Activated CD8-positive, alpha-beta memory T cell treated with anti-CD3 and anti-CD28 coated beads, Interleukin-2, amount 10 ng/mL, durations not matched to agents 7 days and 5 days (primary cell): ENCODE measurements at regions not wholly inside any gene's neighbourhood (a gene's known extent, or its start where the extent isn't known, plus 50 kb on each side); places are given as distances from the start of the nearest gene placed in this dataset.

ENCODE experiments used
- ATAC-seq: fragments of 150-1000 bp; cut with Tn5 transposase; one replicate; pipeline ENCODE4 v1.10.0; 2021; ENCODE audit warnings: moderate library complexity
- CTCF ChIA-PET: fragments of 350-600 bp; sonication (Branson Sonifier 250); formaldehyde crosslinking; loops from one replicate; lab custom pipeline; 2021; ENCODE audit warnings: antibody characterized with exemption; lab: Charles Lee
- DNase-seq: peaks from one replicate; pipeline ENCODE4 v3.0.0-alpha.2; 2020
- H3K27ac Mint-ChIP-seq: one replicate; pipeline ENCODE4 v1.8.0; 2021; ENCODE audit warnings: mild to moderate bottlenecking, mixed read lengths
- H3K27me3 Mint-ChIP-seq: one replicate; pipeline ENCODE4 v1.8.0; 2021; ENCODE audit warnings: mixed read lengths
- H3K36me3 Mint-ChIP-seq: one replicate; pipeline ENCODE4 v1.8.0; 2021; ENCODE audit warnings: mild to moderate bottlenecking, mixed read lengths
- H3K4me1 Mint-ChIP-seq: one replicate; pipeline ENCODE4 v1.8.0; 2021; ENCODE audit warnings: mixed read lengths
- H3K4me3 Mint-ChIP-seq: one replicate; pipeline ENCODE4 v1.8.0; 2021; ENCODE audit warnings: mild to moderate bottlenecking, moderate library complexity, mixed read lengths
- H3K9me3 Mint-ChIP-seq: one replicate; pipeline ENCODE4 v1.8.0; 2022; ENCODE audit warnings: low read depth, mixed read lengths

DNA sequence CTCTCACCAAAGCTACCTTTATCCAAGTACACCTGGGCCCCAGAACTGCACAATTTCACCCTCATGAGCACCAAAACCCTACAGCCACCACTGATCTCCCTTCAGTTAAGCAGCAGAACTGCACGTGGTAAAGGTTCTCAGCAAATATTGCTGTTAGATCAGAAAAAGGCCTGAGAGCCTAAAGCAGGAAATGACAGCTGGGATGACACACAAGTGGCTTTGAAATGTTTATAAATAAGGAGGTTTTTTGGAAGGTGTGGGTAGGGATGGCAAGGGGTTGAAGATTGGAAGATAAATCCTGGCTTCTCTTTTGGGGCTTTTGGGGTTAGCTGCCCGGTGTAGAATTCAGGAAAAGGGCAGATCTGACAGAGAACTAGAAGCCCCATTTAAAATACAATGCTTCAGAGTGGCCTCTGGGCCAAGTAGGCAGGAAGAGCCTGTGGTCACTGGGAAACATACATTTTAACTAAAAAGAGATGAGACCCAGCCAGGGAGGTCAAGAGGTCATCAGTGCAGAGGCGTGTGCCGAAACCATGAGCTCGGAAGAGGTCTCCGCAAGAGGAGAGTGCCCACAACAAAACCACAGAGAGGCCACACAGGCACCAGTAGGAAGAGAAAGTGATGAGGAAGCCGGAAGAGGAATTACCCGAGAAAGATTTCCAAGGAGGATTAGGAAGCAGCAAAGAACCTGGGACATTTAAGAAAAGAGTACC, 916.5 kb downstream of the NLGN4Y start:
- Mint-ChIP-seq H3K36me3 (peaks cover 1% of the 10 kb centered on the region), H3K9me3 (peaks cover 2% of the 10 kb centered on the region), H3K4me3 (no peak overlapping the region), H3K27me3 (no peaks in the 10 kb centered on the region), H3K27ac (no peak overlapping the region), H3K4me1 (peaks cover 11% of the 10 kb centered on the region)
- ATAC-seq (no peak), DNase-seq (no peak)
- CTCF ChIA-PET: no interaction called here

DNA sequence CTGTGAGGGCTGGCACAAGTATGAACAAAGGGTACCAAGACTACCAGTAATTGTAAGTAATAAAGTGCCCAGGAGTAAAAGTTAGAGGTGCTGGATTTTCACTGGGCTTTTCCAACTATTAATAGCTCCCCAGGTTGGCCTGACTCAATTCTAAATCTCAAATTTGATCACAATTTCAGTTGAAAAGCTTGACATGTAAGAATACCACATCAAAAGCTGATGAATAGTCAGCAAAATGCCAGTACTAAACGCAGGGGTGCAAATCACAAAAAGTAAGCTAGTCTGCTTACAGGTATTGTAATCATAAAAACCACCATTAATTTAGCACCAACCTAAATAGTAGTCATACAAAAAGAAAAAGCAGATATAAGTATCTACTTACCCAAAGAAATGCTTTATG, 917.5 kb downstream of the NLGN4Y start:
- peaks cover 2% of the 10 kb centered on the region for H3K9me3 Mint-ChIP-seq
- ATAC-seq: no peak
- CTCF ChIA-PET: no interaction called here

DNA sequence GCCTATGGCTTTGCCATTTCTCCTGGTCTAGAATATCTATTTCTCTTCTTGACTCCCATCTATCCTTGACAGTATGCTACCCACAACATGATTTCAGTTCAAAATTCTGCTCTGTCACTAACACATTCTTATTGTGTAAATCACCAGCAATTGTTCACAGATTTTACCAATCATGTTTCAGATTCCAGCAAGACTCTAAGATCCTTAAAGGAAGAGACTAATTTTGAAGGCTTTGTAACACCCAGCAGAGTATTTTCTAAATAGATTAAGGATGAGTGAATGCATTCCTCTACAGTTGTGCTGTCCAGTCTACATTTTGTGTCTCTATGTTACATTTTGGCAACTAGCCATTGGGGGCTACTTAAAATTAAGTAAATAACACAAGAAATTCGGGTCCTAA, 921.5 kb downstream of the NLGN4Y start:
- Mint-ChIP-seq H3K4me1 (peaks cover 6% of the 10 kb centered on the region), H3K4me3 (no peak overlapping the region), H3K9me3 (no peaks in the 10 kb centered on the region), H3K36me3 (no peaks in the 10 kb centered on the region), H3K27ac (no peak overlapping the region), H3K27me3 (no peaks in the 10 kb centered on the region)
- ATAC-seq: no peak
- no peak for DNase-seq
- CTCF ChIA-PET: no interaction called here

More for the DNA sequence above, 917.5 kb downstream of the NLGN4Y start:
- Mint-ChIP-seq H3K4me1 (peaks cover 11% of the 10 kb centered on the region), H3K4me3 (no peak overlapping the region), H3K27ac (no peak overlapping the region), H3K36me3 (peaks cover 1% of the 10 kb centered on the region), H3K27me3 (no peaks in the 10 kb centered on the region)
- no peak for DNase-seq

DNA sequence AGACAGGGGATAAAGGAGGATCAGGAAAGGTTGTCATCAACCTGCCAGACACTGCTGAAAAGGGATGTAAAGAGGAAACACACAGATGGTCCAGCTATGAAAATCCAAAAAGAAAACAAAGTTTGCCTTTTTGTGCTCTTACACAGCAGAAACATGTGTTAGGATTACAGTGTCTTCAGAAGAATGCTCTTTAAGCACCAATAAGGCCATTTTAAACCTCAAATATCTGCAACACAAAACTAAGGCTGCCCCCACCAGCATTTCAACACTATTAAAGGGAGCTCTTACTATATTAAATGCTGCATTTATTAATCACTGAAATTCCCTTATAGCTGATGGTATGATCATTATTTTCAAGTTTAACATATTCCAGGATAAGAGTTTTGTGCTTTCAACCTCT, 922.5 kb downstream of the NLGN4Y start:
- H3K27me3 Mint-ChIP-seq: no peaks in the 10 kb centered on the region
- no peak overlapping the region for H3K4me3 Mint-ChIP-seq
- no peak for DNase-seq
- ATAC-seq: no peak
- H3K9me3 Mint-ChIP-seq: no peaks in the 10 kb centered on the region
- H3K27ac Mint-ChIP-seq: no peak overlapping the region
- CTCF ChIA-PET: no interaction called here
- H3K4me1 Mint-ChIP-seq: no peaks in the 10 kb centered on the region
- no peaks in the 10 kb centered on the region for H3K36me3 Mint-ChIP-seq

DNA sequence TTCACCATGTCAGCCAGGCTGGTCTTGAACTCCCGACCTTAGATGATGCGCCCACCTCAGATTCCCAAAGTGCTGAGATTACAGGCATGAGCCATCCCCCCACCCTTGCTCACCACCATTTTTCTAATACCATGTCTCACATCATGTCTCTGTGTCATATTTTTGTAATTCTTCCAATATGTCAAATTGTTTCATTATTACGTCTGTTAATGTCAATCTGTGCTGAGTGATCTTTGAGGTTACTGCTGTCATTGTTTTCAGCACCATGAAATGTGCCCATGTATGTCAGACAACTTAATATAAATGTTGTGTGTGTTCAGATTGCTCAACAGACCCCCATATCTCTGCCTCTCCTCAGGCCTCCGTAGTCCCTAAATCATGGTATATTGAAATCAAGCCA, 923.6 kb downstream of the NLGN4Y start:
- Mint-ChIP-seq H3K4me1 (no peaks in the 10 kb centered on the region), H3K9me3 (no peaks in the 10 kb centered on the region), H3K4me3 (no peak overlapping the region), H3K27ac (no peak overlapping the region), H3K27me3 (no peaks in the 10 kb centered on the region), H3K36me3 (no peaks in the 10 kb centered on the region)
- DNase-seq (no peak), ATAC-seq (no peak)
- CTCF ChIA-PET: no interaction called here

DNA sequence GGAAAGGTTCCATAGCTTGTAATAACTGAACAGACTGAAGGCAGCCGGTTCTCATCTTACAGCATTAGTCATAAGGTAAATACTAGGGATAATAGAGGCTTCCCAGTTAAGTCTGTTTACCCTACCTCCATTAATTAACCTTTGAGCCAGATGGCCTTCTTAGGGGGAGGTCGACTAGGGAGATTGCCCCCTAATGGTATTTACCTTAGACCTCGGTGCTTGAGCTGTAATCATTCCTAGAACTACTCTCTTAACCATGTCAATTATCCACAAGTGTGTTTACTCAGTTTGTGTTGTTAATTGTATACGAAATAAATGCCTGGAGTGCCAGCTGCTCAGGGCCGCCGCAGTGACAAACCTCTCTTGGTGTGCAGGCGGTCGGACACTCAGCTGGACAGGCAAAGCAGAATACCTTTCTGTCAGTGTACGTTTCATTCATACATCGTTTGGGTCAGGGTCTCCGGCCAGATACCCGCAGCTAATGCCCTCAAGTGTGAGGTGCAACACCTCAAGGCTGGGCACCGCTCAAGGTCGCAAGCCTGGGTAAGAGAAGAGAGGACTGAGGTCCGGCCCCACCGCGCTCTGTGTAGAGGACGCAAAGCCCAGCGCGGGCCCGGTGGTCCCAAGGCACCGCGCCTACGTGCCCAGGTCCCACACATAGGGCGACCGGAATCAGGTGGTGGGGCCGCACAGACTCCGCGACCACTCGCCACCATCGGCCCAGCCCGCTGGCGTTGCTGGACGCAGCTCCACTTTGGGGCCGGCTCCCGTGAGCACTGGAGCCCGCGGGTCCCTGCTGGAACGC, 931.0 kb downstream of the NLGN4Y start:
- ATAC-seq (no peak), DNase-seq (no peak)
- Mint-ChIP-seq H3K27me3 (no peaks in the 10 kb centered on the region), H3K4me3 (no peak overlapping the region), H3K36me3 (no peaks in the 10 kb centered on the region), H3K27ac (no peak overlapping the region), H3K9me3 (no peaks in the 10 kb centered on the region), H3K4me1 (peaks cover 5% of the 10 kb centered on the region)
- CTCF ChIA-PET: no interaction called here

DNA sequence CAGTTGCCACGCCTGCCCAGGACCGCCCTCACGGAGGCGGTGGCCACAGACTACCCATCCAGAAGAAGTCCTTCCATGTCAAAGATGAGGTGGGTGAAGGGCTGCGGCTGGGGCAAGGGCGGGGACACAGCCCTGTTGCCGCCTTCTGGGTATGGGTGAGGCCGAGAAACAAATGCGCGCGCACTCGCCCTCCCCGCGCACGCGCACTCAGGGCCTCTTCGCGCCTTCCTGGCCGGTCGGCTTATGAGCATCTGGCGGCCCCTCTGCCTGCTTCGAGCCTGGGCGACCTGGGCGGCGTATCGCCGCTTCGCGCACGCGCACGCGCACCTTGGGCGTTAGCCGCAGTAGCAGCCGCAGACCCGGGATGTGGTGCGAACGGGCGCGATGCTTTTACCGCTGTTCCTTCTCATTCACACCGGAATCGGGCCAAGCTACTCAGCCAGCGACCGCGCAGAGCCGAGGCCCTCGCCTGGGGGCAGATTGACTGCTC, 931.7 kb downstream of the NLGN4Y start:
- Mint-ChIP-seq H3K4me3 (no peak overlapping the region), H3K27me3 (no peaks in the 10 kb centered on the region), H3K9me3 (no peaks in the 10 kb centered on the region), H3K27ac (peak overlapping the region; percentile 74), H3K4me1 (peaks cover 5% of the 10 kb centered on the region), H3K36me3 (no peaks in the 10 kb centered on the region)
- ATAC-seq: peak; percentile 95
- CTCF ChIA-PET: no interaction called here
- peak; percentile 75 for DNase-seq

DNA sequence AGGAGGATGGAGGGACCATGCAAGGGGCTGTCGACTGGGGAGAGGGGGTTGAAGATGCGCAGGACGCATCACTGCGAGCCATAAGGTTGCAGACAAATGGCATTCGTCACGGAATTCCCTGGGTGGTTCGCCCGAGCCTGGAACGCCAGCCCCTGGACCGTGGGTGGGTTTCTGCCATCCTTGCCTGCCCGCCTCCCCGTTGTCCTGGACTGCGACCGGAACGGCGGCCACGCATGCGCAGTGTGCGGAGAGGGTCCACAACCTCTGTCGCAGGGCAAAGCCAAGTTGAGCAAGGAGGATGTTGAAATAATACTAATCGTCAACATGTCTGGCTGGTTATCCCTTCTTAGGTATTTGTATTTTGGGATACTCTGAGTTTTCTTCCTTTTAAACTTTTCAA, 932.2 kb downstream of the NLGN4Y start:
- no peaks in the 10 kb centered on the region for H3K27me3 Mint-ChIP-seq
- H3K9me3 Mint-ChIP-seq: no peaks in the 10 kb centered on the region
- peak overlapping the region; percentile 74 for H3K27ac Mint-ChIP-seq
- no peak for ATAC-seq
- peaks cover 5% of the 10 kb centered on the region for H3K4me1 Mint-ChIP-seq
- CTCF ChIA-PET: no interaction called here
- no peaks in the 10 kb centered on the region for H3K36me3 Mint-ChIP-seq
- H3K4me3 Mint-ChIP-seq: no peak overlapping the region
- DNase-seq: no peak

DNA sequence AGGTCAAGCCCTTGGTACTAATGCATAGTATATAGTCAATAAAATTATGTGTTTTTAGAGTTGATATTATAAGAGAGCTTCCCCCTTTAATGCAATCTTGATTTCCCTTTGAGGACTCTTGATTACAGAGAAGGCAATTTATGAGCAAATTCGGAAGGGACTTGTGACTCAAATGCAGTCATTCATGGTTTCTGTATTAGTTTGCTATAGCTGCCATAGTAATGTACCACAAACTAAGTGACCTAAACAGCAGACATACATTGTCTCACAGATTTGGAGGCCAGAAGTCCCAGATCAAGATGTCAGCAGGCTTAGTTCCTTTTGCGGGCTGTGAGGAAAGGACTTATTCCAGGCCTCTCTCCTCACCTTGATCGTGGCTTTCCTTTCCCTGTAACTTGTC, 933.4 kb downstream of the NLGN4Y start:
- DNase-seq: no peak
- Mint-ChIP-seq H3K27me3 (no peaks in the 10 kb centered on the region), H3K27ac (no peak overlapping the region), H3K4me1 (peaks cover 5% of the 10 kb centered on the region), H3K4me3 (no peak overlapping the region), H3K9me3 (no peaks in the 10 kb centered on the region), H3K36me3 (no peaks in the 10 kb centered on the region)
- ATAC-seq: no peak
- CTCF ChIA-PET: no interaction called here

DNA sequence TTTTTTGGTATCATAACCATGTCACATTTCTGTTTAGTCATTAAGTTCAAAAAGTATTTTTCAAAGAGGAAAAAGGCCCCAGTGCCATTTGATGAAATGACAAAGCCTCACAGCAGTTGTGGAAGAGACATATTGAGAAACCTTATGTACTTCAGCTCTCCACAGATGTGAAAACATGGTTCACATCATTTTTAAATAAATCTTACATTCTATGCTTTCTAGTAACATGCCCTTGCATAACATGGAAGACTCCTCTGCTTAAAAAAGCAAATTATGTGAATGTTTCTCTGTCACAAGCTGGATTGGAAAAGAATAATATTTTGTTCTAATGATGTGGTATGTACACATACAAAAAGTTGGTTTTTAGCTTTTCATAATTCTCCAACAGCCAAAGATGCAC, 934.1 kb downstream of the NLGN4Y start:
- H3K27ac Mint-ChIP-seq: no peak overlapping the region
- peaks cover 5% of the 10 kb centered on the region for H3K4me1 Mint-ChIP-seq
- ATAC-seq (no peak), DNase-seq (no peak)
- no peaks in the 10 kb centered on the region for H3K9me3 Mint-ChIP-seq
- H3K27me3 Mint-ChIP-seq: no peaks in the 10 kb centered on the region
- no peak overlapping the region for H3K4me3 Mint-ChIP-seq
- CTCF ChIA-PET: no interaction called here
- H3K36me3 Mint-ChIP-seq: no peaks in the 10 kb centered on the region

DNA sequence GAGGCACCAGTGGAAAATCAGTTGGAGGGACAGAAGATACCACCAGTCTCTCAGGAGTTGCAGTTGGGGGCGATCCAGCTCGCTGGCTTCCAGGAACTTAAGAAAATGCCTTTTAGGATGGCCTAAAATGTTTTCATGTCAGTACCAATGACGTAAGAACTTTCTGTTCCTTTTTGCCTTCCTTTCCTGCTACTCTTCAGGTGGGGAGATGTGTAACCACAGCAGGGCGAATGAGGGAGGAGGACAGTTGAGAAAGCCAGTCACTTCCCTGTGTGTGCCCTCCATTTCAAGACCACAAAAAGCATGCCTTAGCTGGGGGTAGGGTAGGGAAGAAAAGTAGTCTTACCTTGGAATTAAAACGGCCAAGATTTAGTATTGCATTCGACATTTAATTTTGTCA, 941.6 kb downstream of the NLGN4Y start:
- no peaks in the 10 kb centered on the region for H3K9me3 Mint-ChIP-seq
- CTCF ChIA-PET: no interaction called here
- no peaks in the 10 kb centered on the region for H3K36me3 Mint-ChIP-seq
- no peak for ATAC-seq
- no peak overlapping the region for H3K27ac Mint-ChIP-seq
- no peaks in the 10 kb centered on the region for H3K27me3 Mint-ChIP-seq
- H3K4me1 Mint-ChIP-seq: no peaks in the 10 kb centered on the region
- no peak for DNase-seq
- H3K4me3 Mint-ChIP-seq: no peak overlapping the region

DNA sequence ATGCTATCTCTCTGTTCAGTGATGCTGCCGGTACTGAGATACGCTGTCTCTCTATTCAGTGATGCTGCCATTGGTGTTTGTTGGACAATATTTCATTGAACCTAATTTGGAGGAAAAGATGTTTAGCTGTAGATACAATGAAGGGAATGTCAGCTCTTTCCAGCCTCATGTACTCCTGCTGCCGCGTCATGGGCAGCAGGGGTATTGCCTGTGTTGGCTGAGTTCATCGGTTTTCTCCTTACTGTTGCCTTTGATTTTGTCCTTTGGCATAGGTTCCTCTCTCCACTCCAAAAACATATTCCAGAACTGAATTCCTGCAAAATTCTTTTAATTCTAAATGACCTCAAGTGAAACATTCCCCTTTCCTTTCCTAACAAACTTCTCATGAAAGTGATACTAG, 942.6 kb downstream of the NLGN4Y start:
- Mint-ChIP-seq H3K27me3 (no peaks in the 10 kb centered on the region), H3K27ac (no peak overlapping the region), H3K4me3 (no peak overlapping the region), H3K9me3 (no peaks in the 10 kb centered on the region), H3K36me3 (no peaks in the 10 kb centered on the region), H3K4me1 (no peaks in the 10 kb centered on the region)
- DNase-seq (no peak), ATAC-seq (no peak)
- CTCF ChIA-PET: no interaction called here

DNA sequence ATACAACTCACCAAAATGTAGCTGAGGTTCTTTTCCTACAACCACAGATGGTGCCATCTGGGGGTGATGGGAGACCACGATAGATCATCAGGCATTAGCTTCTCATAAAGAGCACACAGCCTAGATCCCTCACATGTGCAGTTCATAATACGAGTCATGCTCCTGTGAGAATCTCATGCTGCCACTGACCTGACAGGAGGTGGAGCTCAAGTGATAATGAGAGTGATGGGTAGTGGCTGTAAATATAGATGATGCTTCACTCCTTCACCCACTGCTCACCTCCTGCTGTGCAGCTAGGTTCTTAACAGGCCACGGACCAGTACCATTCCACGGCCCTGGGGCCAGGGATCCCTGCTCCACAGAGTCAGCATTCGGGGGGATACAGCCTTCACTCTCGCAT, 943.8 kb downstream of the NLGN4Y start:
- no peak overlapping the region for H3K27ac Mint-ChIP-seq
- H3K9me3 Mint-ChIP-seq: no peaks in the 10 kb centered on the region
- no peak overlapping the region for H3K4me3 Mint-ChIP-seq
- no peaks in the 10 kb centered on the region for H3K36me3 Mint-ChIP-seq
- ATAC-seq: no peak
- DNase-seq: no peak
- H3K27me3 Mint-ChIP-seq: no peaks in the 10 kb centered on the region
- no peaks in the 10 kb centered on the region for H3K4me1 Mint-ChIP-seq
- CTCF ChIA-PET: no interaction called here

DNA sequence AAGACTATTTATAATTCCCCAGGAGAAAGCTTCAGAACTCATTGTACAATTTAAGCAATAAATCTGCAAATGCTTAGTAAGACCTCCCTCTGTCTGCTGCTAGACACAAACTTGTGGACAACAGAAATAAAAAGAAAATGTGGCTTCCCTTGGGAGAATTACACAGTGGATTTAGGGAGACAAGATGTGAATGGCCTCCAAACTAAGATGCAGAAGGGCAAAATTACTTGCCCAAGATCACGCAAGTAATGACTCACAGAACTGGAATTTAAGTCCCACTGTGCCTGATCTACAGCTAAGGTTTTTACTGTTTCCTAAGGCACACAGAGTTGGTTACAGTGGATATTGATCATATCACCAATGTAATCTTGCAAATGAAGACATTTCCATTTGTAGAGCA, 947.0 kb downstream of the NLGN4Y start:
- Mint-ChIP-seq H3K27ac (no peak overlapping the region), H3K4me3 (no peak overlapping the region), H3K27me3 (no peaks in the 10 kb centered on the region), H3K4me1 (no peaks in the 10 kb centered on the region), H3K9me3 (no peaks in the 10 kb centered on the region), H3K36me3 (no peaks in the 10 kb centered on the region)
- CTCF ChIA-PET: no interaction called here
- ATAC-seq: no peak
- DNase-seq: no peak
